ENCODE measurements at regions not wholly inside any gene's neighbourhood (a gene's known extent, or its start where the extent isn't known, plus 50 kb on each side); places are given as distances from the start of the nearest gene placed in this dataset.

DNA sequence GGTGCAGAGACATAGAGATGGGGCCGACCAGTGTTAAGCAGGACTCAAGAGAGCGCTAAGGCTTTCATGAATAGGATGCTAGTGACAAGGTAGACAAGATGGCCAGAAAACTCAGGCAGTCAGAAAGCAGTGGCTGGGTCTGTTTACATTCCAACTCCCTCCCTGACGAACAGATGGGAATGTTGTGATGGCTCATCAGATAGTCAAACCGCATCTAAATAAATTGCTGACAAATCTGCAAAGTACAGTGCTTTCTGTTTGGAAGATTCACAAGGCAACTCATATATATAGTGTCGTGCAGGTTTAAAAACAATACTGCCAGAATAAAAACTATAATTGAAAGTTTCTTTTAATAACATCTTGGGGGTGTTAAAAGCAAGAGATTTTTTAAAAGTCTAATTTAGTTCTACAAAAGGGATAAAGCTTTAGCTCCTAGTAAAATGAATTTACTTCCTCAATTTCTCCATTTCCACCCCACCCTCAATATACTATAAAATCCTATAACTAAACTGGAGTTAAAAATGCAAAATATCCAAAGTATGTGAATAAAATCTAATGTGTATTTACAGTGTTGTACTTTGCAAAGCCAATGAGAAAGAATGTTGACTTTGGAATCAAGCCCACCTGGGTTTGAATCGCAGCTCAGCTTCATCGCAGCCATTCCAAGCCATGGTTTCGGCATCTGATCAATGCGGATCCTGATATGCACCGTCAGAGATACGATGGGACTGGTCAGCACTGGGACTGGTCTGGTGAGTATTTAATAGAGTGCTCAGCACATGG lies 247.3 kb upstream of the PDE10A start:
- TF ChIP-seq, protein P1, sequence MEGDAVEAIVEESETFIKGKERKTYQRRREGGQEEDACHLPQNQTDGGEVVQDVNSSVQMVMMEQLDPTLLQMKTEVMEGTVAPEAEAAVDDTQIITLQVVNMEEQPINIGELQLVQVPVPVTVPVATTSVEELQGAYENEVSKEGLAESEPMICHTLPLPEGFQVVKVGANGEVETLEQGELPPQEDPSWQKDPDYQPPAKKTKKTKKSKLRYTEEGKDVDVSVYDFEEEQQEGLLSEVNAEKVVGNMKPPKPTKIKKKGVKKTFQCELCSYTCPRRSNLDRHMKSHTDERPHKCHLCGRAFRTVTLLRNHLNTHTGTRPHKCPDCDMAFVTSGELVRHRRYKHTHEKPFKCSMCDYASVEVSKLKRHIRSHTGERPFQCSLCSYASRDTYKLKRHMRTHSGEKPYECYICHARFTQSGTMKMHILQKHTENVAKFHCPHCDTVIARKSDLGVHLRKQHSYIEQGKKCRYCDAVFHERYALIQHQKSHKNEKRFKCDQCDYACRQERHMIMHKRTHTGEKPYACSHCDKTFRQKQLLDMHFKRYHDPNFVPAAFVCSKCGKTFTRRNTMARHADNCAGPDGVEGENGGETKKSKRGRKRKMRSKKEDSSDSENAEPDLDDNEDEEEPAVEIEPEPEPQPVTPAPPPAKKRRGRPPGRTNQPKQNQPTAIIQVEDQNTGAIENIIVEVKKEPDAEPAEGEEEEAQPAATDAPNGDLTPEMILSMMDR (IDR thresholded peaks at IDR 0.05): no peak
- no peak for TF ChIP-seq POLR2A (IDR thresholded peaks at IDR 0.05)

Data from right lobe of liver (tissue), 4 donors.